AG04450 (cell line): ENCODE measurements at regions not wholly inside any gene's neighbourhood (a gene's known extent, or its start where the extent isn't known, plus 50 kb on each side); places are given as distances from the start of the nearest gene placed in this dataset.
"Not testable (repeated sequence)": the region's sequence is repeated elsewhere in the genome, so short reads cannot be mapped to it uniquely, and the experiment has no call there.

ENCODE experiments used
- CTCF ChIA-PET: fragments of 300-600, 350-600 bp; formaldehyde crosslinking; extraction: SDS; loops from one replicate; lab custom pipeline; 2022; ENCODE audit warnings: antibody characterized with exemption, inconsistent platforms; lab: Charles Lee
- POLR2A ChIA-PET: fragments of 350-600 bp; formaldehyde crosslinking; extraction: SDS; loops from one replicate; lab custom pipeline; 2021; ENCODE audit warnings: antibody characterized with exemption, inconsistent platforms; lab: Yijun Ruan, JAX
- DNase-seq: peaks from one replicate; pipeline ENCODE4 v3.0.0-alpha.2; 2011; ENCODE audit warnings: low read depth, low spot score
- H3K27ac ChIP-seq: one replicate; pipeline ENCODE4 v1.5.1; 2012; ENCODE audit warnings: low read depth, low read length, control low read depth
- H3K27me3 ChIP-seq: one replicate; pipeline ENCODE4 v1.6.0; 2012; ENCODE audit warnings: low read length; ENCODE audit not compliant: control insufficient read depth, insufficient read depth
- H3K4me3 ChIP-seq: 2 replicates; pipeline ENCODE4 v1.5.1; 2011; ENCODE audit warnings: mild to moderate bottlenecking, low read depth, low read length, control low read depth
- H3K9me3 ChIP-seq: 2 replicates; pipeline ENCODE4 v1.5.1; 2012; ENCODE audit warnings: low read length; ENCODE audit not compliant: control insufficient read depth, insufficient read depth
- CTCF ChIP-seq: IDR thresholded peaks from 2 replicates; pipeline ENCODE4 v1.5.1; 2011; ENCODE audit warnings: low read depth, low read length, control low read depth, inconsistent platforms

DNA sequence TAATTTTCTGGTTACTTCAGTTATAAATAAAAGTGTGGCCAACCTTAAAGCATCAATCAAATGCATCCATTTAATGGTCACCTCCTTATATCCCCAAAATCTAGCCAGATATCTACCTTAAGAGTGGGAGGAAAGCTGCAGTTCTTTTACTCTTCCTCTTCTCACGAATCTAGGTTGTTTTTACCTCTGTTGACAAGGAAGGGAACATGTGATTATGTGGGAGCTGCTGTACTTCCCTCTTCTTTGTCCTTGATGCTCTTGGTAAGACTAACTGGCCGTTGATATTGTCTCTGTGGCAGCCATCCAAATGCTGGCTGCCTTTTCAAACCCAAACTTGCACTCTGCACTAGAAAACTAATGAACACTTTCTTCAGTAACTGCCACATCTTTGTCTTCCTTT lies 275.3 kb upstream of the CADM2 start:
- ChIA-PET CTCF (no interaction called here), POLR2A (no interaction called here)

DNA sequence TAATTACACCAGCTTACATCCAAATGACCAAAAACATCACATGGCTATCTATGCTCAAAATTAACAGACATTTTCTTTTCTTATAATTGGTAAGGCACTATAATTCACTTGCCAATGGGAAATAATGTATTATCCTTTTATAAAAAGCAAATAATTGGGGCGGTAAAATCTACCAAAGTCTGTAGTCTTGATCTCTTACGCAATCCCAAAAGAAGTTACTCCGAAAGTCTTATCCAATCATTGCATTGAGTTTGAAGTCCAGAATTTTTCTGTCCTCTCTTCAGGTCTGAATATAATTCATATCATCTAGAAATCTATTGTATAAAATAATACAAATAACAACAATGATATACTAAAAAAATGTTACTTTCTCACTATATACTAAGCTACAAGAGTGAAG lies 273.3 kb upstream of the CADM2 start:
- CTCF ChIA-PET: no interaction called here
- Histone ChIP-seq H3K9me3 (no peaks in the 10 kb centered on the region), H3K4me3 (no peak overlapping the region), H3K27ac (no peak overlapping the region), H3K27me3 (no peaks in the 10 kb centered on the region)
- TF ChIP-seq CTCF: no peak
- DNase-seq: no peak
- POLR2A ChIA-PET: no interaction called here

More for the DNA sequence above, 275.3 kb upstream of the CADM2 start:
- no peak overlapping the region for H3K4me3 ChIP-seq
- no peaks in the 10 kb centered on the region for H3K27me3 ChIP-seq
- peaks cover 4% of the 10 kb centered on the region; the same call in 1 of the 2 replicates for H3K9me3 ChIP-seq
- no peak for TF ChIP-seq CTCF
- DNase-seq: no peak
- no peak overlapping the region for H3K27ac ChIP-seq

DNA sequence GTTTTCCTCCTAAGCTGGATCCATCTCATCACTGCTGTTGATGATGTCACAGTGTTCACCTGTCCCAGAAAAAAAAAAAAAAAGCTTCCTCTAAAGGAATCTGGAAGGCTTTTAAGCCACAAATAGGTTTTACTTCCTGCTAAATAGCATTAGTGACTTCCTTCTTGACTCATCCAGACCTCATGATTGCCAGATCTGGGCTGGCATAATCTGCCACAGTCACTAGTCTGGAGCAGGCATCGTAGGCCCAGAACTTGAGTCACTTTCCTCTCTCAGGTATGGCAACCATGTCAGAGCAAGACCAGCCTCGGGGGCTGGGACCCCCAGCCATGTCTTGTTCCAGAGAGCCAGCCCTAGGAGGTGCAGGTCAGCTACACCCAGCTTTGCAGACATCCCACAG lies 266.5 kb upstream of the CADM2 start:
- no peak for DNase-seq
- H3K27ac ChIP-seq: no peak overlapping the region
- H3K4me3 ChIP-seq: no peak overlapping the region
- H3K27me3 ChIP-seq: no peaks in the 10 kb centered on the region
- no peak for TF ChIP-seq CTCF
- peaks cover 10% of the 10 kb centered on the region; the same call in 1 of the 2 replicates for H3K9me3 ChIP-seq
- CTCF ChIA-PET: no interaction called here
- POLR2A ChIA-PET: no interaction called here

- H3K4me3 ChIP-seq, H3K27ac ChIP-seq, H3K9me3 ChIP-seq, CTCF ChIA-PET, POLR2A ChIA-PET, DNase-seq, H3K27me3 ChIP-seq: not testable (repeated sequence)
These were observed 248.5 kb upstream of the CADM2 start for GRCh38 chr3:84710288-84710687.

DNA sequence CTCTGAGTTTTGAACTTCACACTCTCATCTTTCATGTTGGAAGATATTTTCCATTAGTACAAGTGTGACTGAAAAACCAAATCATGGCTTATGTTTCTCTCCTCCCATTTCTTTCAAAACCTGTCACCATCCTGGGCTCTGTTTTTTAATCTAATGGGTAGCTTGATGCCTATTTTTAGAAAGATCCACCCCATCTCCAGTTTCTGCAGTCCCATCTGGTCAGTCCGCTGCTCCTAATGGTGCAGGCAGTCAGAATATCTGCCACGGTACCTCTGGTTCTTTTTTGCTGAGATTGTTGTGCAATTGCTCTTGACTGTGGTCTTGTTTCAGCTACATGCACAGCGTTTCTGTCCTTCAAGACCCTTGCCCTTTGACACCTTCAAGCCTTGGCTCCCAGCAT lies 240.9 kb upstream of the CADM2 start:
- no peak for DNase-seq
- ChIA-PET POLR2A (no interaction called here), CTCF (no interaction called here)
- Histone ChIP-seq H3K27me3 (no peaks in the 10 kb centered on the region), H3K9me3 (peaks cover 9% of the 10 kb centered on the region; the same call in 1 of the 2 replicates), H3K4me3 (no peak overlapping the region), H3K27ac (no peak overlapping the region)
- no peak for TF ChIP-seq CTCF

DNA sequence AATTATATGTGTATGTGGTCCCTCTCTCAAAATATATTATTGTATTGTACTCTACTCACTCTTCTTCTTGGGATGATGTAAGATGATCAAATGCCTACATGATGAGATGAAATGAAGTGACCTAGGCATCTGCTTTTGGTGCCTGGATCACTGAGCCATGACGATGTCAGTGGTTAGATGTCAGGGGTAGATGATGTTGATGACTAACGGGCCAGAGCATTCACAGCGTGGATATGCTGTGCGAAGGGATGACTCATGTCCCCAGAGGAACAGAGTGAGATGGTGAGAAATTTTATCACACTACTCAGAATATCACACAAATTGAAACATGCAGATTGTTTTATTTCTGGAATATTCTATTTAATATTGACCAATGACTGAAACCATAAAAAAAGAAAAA lies 233.9 kb upstream of the CADM2 start:
- no peak for TF ChIP-seq CTCF
- peaks cover 6% of the 10 kb centered on the region; the same call in 1 of the 2 replicates for H3K9me3 ChIP-seq
- ChIA-PET CTCF (no interaction called here), POLR2A (no interaction called here)
- H3K27ac ChIP-seq: no peak overlapping the region
- DNase-seq: no peak
- H3K4me3 ChIP-seq: no peak overlapping the region
- H3K27me3 ChIP-seq: no peaks in the 10 kb centered on the region
